GM21447 (cell line): ENCODE measurements at regions not wholly inside any gene's neighbourhood (a gene's known extent, or its start where the extent isn't known, plus 50 kb on each side); places are given as distances from the start of the nearest gene placed in this dataset.
A peak's percentile ranks its signal among the peaks of the same experiment; 100 is the strongest.

Experiments used
- ATAC-seq: cut with Tn5 transposase; IDR thresholded peaks from one replicate; pipeline ENCODE4 v1.9.1; 2021; ENCODE audit not compliant: unreplicated experiment

DNA sequence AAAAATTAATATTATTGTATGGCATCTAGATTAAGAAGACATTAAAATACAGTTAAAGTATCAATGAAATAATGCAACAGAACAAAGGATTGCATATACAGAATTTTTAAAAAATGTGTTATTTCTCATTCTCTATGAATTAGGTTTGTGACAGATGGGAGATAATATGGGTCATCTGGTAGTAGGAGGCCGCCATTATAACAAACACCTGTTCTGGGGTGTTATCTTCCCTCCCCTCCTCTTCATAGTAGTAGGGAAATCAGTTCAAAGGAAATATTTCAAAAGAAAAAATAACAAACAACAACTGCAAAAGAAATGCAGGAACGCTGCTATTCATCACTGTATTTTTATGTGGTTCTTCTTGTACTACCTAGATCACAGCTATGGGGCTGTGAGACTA lies 187.0 kb upstream of the ATP2B1 start:
- no peak for ATAC-seq

DNA sequence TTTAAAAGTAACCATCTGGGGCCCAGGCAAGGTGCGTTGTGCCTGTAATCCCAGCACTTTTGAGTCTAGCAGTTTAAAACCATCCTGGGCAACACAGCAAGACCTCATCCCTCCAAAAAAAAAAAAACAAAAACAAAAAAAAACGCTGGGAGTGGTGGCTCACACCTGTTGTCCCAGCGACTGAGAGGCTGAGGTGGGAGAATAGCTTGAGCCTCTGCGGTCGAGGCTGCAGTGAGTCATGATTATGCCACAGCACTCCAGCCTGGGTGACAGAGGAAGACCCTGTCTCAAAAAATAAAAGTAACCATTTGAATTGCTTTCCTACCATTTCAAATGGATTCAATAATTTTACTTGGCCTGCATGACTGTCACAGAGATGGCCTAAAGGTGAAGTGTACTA lies 186.5 kb upstream of the ATP2B1 start:
- ATAC-seq = no peak

DNA sequence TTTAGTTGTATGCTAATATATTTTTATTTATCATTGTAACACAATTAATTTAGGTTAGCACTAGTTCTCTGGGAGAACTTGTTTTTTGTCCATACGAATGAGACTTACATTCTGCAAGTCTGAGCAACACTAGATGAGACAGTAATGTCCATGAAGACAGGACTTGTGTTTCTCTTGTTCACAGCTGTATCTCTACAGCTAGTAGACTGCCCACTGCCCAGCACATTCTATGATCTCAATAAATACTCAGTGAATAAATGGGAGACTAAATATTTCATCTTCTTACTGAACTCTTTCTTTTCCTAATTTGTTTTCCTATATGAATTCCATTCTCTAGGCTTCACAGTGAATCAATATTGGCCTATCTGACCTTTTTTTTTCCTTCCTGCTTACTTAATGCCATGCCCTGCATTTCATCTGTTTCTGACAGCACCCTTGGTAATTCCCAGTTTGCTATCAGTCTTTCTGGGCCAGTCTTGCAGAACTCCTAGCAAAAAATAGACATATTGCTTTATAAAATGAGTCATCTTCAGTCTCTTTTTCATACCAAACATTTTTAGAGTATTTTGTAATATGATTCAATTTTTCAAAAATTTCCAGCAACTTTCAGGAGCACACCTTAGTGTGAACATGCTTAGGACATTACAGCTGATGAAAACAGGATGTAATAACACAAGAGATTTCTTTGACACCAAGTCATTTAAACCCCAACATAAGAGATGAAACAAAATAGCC lies 185.5 kb upstream of the ATP2B1 start:
- ATAC-seq = no peak

DNA sequence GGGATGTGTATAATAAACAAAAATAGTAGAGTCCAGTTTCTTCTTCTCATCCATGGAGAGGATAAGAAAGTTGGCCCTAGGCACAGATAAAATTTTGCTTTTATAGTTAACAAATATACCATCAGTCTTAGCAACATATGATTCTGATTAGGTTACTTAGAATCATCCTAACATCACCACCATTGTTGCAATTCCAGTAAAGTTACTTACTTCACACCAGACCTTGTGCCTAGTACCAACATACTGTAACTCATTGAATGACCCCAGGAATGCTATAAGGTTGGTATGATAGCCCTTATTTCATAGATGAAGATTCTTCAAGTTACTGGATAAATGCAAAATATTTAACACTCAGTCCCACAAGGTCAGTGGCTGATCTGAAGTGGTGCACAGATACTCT lies 183.8 kb upstream of the ATP2B1 start:
- no peak for ATAC-seq

DNA sequence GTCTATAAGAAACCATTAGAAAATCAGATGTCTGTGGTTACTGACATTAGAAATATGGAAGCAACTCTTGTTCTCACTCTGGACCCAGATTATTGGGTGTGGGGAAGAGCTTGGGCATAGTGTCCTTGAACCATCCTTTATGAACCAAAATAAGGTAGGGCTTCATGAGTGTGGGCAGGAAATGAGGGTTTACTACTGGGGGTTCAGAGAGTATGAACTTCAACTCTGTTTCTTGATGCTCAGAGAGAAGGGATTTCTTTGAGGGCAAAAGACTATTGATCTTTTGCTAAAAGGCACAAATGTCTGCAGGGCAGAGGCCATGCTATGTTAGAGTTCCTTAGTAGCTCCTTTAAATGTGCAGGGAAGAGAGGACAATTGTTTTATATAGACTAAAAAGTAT lies 183.3 kb upstream of the ATP2B1 start:
- no peak for ATAC-seq

DNA sequence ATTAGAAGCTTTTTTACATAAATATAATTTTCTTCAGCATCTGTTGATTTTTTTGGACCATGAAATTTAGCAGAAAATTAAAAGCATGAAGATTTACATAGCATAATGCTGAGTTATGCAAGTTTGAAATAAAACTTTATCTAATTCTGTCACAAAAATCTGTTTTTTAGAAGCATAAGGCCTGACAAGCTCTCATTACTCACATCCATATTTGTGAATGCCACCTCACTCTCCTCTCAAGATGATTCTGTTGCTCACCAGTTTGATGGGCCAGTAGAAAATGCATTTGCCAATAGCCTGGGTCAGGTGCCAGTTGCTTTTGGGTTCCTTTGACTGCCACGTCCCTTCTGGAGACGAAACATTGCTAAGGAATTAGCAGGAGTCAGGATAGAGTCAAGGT lies 181.5 kb upstream of the ATP2B1 start:
- ATAC-seq = no peak

DNA sequence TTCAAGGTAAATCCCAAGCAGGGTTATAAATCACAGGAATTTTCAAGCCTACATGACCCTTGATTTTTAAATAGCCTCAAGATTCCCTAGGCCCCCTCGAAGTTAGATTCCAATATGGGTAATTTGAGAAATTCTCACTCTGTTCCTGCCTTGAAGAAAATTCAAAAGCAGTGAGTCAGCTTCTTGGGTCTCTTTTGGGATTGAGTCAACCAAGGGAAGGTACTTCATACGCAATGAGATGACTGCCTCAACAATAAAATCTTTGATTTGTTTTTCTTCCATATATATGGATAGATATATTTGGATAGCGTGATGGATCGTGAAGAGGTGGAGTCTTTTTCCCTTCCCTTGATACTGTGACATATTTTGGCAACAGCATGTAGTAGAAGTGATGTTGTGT lies 180.4 kb upstream of the ATP2B1 start:
- no peak for ATAC-seq

DNA sequence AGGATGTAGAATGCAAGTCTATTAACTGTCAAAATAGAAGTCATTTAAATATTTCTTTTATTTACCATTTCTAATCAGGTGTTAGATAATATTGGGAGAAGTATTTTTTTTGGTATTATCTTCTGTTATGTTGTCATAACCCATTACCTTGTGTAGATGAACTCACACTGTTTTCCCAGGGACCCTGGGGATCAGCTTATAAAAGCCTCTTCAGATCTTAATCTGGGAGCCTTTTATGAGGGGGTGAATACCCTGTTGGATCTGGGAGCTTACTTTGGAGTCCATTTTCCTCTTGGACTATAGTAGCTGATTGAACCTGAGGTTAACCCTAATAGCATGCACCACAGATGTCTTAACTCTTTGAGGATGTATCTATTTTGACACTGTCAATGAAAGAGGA lies 176.3 kb upstream of the ATP2B1 start:
- no peak for ATAC-seq

DNA sequence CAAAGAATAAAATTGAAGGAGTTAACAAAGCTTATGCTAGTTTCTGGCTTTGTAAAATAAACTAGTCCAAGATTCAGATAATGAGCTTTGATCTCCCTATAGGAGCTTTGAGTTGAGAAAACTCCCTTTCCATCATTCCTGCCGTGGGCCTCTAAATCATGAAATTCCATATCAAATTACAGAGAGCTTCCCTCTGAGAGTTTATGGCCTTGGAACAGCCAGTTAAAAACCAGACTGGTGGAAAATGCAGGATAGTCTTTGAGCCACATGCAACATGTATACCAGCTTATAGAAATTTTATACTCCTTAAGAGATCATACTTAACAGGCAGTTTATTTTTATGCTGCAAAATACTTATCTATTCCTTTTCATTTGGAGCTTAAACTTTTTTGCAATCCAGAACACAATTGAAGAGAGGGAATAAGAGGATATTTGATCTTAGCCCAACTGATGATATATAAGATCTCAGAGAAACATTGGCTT lies 175.8 kb upstream of the ATP2B1 start:
- no peak for ATAC-seq

DNA sequence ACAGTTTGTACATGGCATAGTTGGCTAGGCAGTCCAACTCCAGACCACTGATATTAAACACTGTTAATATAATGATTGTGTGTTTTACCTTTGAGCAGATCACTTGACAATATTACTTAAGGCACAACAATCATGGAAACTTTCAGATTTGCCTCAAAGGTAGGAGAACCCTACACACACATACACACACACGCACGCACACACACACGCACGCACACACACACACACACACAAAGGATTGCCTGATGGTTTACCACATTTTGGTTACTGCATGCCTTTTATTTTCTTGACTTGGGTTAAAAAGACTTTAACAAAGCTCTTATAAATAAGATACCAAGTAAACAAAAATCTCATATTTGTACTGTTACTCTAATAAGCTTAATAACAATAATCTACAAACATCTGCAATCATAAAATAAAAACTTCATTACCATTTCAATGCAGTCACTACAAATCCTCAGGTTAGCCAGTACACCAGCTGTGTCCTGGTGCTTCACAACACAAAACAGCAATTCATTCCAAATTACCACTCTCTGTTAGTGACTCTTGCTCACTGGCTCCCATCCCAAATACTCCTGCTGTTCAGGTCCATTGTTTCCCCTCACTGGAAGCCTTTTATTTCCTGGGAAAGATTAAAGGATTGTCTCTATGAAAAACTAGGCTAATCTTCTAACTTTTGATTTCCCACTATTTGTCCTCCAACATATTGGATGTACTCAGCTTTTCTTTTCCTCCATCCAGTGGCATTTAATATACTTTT lies 175.2 kb upstream of the ATP2B1 start:
- ATAC-seq = no peak

DNA sequence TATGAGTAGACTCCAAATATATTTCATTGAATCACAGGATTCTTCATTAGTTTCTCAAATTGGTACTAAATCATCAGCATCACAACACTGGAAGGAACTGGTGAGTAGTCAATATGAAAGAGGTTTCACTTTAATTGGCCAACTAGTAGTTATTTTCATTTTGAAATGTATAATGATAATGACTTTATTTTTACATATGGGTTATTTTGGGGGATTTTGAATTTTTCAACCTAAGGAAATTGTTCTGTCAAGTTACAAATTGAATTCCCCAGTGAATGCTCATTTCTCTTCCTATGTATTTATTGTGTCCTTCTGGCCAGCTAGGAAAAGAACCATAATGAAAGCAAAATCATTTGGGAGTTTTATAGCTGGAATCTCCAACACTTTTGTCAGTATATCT lies 174.2 kb upstream of the ATP2B1 start:
- ATAC-seq = no peak

DNA sequence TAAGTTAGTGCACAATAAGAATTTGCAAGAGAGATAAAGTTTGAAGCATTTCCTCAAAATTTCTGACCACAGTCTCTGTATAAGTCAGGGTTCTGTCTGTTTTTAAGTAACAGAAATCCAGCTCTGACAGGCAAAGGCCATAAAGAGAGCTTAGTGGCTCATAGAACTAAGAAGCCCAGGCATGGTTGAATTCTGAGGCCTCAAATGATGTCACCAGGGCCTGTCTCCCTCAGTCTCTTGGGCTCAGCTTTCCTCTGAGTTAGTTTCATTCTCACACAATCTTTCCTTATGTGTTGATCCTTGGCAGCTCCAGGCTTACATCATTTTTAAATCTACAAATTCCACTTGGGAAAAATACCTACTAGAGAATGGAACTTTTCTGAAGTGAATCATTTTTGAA lies 173.4 kb upstream of the ATP2B1 start:
- peak; percentile 37 for ATAC-seq

DNA sequence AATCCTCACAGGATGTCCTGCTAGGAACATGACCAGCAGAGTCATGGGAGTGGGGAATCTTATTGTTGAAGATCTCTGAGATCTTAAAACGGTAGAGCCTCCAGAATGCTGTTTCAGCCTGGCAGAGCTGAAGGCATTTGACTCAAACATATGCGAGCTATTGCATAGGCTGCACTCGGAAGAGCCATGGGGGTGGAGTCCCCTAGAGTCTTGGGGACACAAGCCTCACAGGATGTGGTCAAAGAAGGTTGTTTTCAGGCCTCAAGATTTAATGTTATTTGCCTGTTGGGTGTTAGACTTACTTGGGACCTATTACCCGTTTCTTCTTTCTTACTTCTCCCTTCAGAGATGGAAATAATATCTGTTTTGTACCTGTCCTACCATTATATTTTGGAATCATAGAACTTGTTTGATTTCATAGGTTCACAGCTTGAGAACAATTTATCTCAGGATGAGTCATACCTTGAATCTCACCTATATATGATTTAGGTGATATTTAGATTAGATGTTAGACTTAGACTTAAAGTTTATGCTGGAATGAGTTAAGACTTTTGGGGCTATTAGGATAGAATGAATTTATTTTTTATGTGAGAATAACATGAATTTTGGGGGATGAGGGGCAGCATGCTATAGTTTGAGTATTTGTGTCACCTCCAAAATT lies 172.2 kb upstream of the ATP2B1 start:
- ATAC-seq = peak; percentile 95

DNA sequence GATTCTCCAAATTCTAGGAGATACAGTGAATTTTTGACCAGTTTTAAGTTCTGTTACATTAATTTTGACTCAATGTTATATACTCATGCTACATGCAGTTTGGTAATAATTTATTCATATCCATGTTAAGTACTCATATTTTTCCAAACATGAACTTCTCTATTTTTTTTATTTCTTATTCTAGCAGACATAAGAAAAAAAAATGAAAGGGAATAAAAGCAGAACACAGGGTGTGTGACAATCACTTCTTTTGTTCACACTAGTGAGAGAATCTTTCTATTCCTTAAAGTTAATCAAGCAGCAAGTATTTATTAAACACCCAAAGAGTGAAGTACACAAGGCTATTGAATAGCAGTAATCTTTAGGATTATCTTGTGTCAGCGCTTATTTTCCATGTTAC lies 171.1 kb upstream of the ATP2B1 start:
- no peak for ATAC-seq

DNA sequence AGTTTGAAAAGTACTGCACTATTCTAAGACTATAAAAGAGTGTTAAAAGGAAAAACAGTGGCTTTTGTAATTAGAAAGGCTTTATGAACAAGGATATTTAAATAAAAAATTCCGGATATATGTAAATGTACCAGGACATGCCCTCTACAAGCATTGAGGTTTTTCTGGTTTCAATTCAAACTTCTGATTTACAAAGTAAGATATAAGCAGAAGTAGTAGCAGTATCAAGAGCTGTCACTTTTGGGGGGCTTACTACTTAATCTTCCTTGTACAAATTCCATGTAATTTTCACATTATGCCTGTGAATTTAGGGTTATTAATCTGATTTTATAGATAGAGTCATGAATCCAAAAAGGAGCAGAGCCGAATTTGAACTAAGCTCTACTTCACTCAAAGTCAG lies 170.3 kb upstream of the ATP2B1 start:
- no peak for ATAC-seq

DNA sequence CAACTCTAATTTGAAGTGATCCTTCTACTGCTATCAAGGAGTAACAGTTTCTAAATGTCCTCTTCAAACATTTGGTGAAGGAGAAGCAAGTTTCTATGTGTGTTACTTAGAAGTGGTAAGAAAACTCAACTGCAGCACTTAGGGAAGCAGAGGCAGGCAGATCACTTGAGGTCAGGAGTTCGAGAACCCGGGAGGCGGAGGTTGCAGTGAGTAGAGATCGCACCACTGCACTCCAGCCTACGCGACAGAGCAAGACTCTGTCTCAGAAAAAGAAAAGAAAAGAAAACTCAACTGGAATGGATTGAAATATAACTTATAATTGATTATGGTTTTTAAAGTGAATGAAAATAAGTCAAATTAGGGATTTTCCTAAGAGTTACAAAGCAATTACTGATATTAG lies 169.7 kb upstream of the ATP2B1 start:
- no peak for ATAC-seq

DNA sequence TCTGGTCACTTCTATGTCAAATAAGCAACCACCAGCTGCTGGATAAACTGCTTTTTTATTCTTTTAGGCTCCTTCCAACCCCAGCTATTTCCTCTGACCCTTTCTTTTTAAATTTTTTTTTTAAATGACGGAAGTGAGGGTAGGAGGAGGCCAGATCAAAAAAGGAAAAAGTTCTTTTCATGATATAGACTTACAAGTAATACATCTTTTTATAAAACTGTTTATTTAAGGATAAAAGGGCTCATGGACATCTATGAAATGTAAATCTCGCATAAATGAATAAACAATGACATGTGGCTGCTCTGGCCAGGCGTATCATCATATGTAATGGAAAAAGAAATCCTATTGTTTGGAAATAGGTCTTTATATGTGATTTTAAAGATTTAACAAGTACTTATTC lies 169.0 kb upstream of the ATP2B1 start:
- ATAC-seq = no peak

DNA sequence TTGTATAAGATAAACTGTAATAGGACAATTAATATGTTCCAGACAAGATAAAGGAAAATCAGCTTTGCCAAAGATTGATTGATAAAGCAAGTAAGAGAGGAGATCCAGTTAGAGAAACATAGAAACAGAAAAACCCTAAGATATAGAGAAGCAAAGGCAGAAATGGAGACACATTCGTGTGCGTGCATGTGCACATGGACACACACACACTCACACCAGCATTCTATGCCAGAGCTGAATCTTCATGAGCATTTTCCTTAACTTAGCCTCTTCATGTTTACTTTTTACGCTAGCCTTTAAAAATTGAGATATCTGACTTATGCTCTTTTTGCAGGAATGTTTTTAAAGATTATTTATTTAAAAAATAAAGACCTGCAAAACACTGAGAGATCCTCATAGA lies 168.5 kb upstream of the ATP2B1 start:
- ATAC-seq = no peak

DNA sequence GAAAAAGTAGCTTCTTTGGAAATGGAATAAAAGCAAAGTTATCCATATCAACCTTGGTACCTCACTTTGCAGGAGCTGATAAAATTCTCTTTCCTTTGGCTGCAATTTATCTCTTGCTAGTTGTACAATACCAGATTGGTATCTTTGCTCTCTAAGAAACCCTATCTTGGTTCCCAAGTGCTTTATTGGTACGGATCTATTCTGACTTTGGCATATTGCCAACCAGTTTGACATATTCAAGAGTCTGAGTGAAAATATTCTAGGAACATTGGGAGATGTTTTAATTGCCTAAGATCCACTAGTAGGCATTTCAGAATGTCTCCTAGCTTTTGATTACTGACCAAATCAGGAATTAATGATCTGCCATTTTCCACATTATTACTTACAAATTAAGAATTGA lies 167.2 kb upstream of the ATP2B1 start:
- no peak for ATAC-seq

DNA sequence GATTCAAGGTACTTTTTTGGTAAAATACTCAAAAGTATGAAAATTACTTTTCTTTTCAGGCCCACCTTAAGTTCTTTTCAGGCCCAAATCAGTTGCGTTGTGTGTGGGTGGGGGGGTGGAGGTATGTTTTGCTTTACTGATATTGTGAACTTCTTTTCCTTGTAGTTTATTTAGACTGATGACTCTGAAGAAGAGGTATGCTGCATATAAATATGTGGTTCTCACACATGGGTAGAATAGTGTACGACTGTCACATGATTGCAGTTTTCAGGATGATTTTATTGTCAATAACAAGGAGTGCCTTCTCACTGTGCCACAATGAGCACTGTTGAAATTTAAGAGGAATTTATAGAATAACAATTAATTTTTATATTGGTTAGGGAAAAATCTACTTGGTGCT lies 166.6 kb upstream of the ATP2B1 start:
- no peak for ATAC-seq

DNA sequence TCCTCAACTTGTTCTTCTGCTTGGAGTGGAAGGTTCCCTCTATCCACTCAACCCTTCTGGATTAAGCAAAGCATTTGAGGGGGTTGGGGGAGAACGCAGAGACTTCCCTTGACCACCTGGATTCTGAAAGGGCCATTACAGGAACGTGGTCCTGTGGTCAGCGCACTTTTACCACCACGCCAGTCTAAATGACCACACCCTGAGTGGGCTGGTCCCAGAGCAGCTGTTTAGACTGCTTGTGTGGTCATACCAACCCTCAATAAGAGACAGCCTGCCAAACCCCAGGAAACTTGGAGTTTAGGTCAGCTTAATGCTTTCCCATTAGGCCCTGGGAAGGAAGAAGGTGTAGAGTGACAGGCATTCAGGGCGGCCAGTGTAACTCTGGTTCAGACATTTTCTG lies 165.5 kb upstream of the ATP2B1 start:
- ATAC-seq = no peak

DNA sequence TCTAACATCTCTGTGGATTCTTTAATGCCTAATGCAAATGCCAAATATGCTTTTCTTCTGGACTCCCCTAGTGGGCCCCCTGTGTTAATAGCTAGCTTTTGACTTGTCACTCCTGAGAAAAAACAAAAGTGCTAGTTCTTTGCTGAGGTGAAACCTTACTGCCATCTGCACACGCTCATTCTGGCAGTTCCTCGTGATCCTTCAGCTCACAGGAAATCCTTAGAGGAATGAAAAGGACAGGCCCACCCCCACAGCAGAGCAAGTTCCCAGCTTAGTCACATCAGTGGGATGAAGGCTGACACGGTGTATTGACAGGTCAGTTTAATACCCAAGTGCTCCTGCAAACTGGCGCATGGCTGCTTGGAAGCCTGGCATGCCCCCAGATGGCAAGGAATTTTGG lies 165.1 kb upstream of the ATP2B1 start:
- ATAC-seq = no peak
